ENCODE measurements at regions not wholly inside any gene's neighbourhood (a gene's known extent, or its start where the extent isn't known, plus 50 kb on each side); places are given as distances from the start of the nearest gene placed in this dataset.

GRCh38 chr13:21822029-21822428 is 151.2 kb downstream of the FGF9 start:
- TF ChIP-seq PATZ1 (CRISPR knock-in tag; IDR thresholded peaks at IDR 0.05; ENCODE audit: borderline replicate concordance) (no peak), CTCF (IDR thresholded peaks at IDR 0.05 in 2 of 3, conservative IDR thresholded peaks at IDR 0.05 in 1 of 3; ENCODE audit: insufficient read depth in 2 of 3, low read depth in 1 of 3, low read length in 3 of 3) (no peak), ZNF274 (IDR thresholded peaks at IDR 0.05; ENCODE audit: borderline replicate concordance, low read depth, low read length) (no peak), RFX5 (IDR thresholded peaks at IDR 0.05; ENCODE audit: low read depth, low read length) (no peak), NFIC (IDR thresholded peaks at IDR 0.05) (no peak), SMARCA4 (IDR thresholded peaks at IDR 0.05) (no peak), E2F4 (CRISPR knock-in tag; IDR thresholded peaks at IDR 0.05; ENCODE audit: low read depth) (no peak)
